PC-9 (cell line): ENCODE measurements at regions not wholly inside any gene's neighbourhood (a gene's known extent, or its start where the extent isn't known, plus 50 kb on each side); places are given as distances from the start of the nearest gene placed in this dataset.

Source experiments
- BruUV-seq: library from RNA; stranded (reverse); fragments of 400-500 nt; replicated peaks from 2 replicates; lab custom pipeline; 2021; lab: Mats Ljungman, UMichigan
- CTCF ChIA-PET: fragments of 300-600 bp; sonication (Branson Sonifier 250); formaldehyde crosslinking; loops from one replicate; lab custom pipeline; 2022; ENCODE audit warnings: antibody characterized with exemption; lab: Charles Lee
- POLR2A ChIA-PET: fragments of 300-600 bp; sonication (Branson Sonifier 250); formaldehyde crosslinking; loops from one replicate; lab custom pipeline; 2022; ENCODE audit warnings: antibody characterized with exemption; ENCODE audit not compliant: unreplicated experiment; lab: Charles Lee
- DNase-seq, 2 experiments: peaks; one replicate each; pipeline versions ENCODE4 v3.0.0 to v3.0.0-alpha.2; 2015 to 2022; ENCODE audit warnings: mixed read lengths in 1 of 2
- H2AFZ ChIP-seq: fragments of 200-600 bp; sonication (generic); 2 replicates; pipeline ENCODE4 v1.8.1; 2017; ENCODE audit warnings: antibody characterized with exemption
- H3F3A ChIP-seq: fragments of 200-600 bp; sonication (generic); 2 replicates; pipeline ENCODE4 v1.8.1; 2017; ENCODE audit warnings: antibody characterized with exemption, mild to moderate bottlenecking, low read depth; ENCODE audit not compliant: insufficient read depth
- H3K27ac ChIP-seq: fragments of 200-600 bp; sonication (generic); 2 replicates; pipeline ENCODE4 v1.6.1; 2016; ENCODE audit warnings: mixed run types
- H3K27me3 ChIP-seq: fragments of 200-600 bp; sonication (generic); 2 replicates; pipeline ENCODE4 v1.6.1; 2016; ENCODE audit warnings: low read depth, mixed run types; ENCODE audit not compliant: insufficient read depth
- H3K36me3 ChIP-seq: fragments of 200-600 bp; sonication (generic); 2 replicates; pipeline ENCODE4 v1.6.1; 2016; ENCODE audit warnings: low read depth, mixed run types
- H3K4me1 ChIP-seq: fragments of 200-600 bp; sonication (generic); replicated peaks from 2 replicates; pipeline ENCODE4 v1.6.1; 2016; ENCODE audit warnings: mixed run types; ENCODE audit not compliant: insufficient read depth
- H3K4me2 ChIP-seq: fragments of 200-600 bp; sonication (generic); 2 replicates; pipeline ENCODE4 v1.6.1; 2017; ENCODE audit warnings: mixed run types
- H3K4me3 ChIP-seq: fragments of 200-600 bp; sonication (generic); 2 replicates; pipeline ENCODE4 v1.6.1; 2016; ENCODE audit warnings: mixed run types
- H3K79me2 ChIP-seq: fragments of 200-600 bp; sonication (generic); 2 replicates; pipeline ENCODE4 v1.6.1; 2017; ENCODE audit warnings: low read depth, mixed run types
- H3K9me2 ChIP-seq: fragments of 200-600 bp; sonication (generic); 2 replicates; pipeline ENCODE4 v1.8.1; 2017; ENCODE audit warnings: mild to moderate bottlenecking; ENCODE audit not compliant: insufficient read depth
- H3K9me3 ChIP-seq: fragments of 200-600 bp; sonication (generic); 2 replicates; pipeline ENCODE4 v1.8.1; 2016; ENCODE audit warnings: low read depth; ENCODE audit not compliant: insufficient read depth
- H4K20me1 ChIP-seq: fragments of 200-600 bp; sonication (generic); 2 replicates; pipeline ENCODE4 v1.8.1; 2017; ENCODE audit not compliant: insufficient read depth
- EZH2 ChIP-seq: fragments of 200-600 bp; sonication (generic); IDR thresholded peaks from 2 replicates; pipeline ENCODE4 v1.8.0; 2017; ENCODE audit warnings: antibody characterized with exemption, low read depth
- intact Hi-C: fragments of 100-400 bp; cut with micrococcal nuclease; formaldehyde crosslinking; loops from one replicate; pipeline ENCODE4 v1.10.0; 2022; ENCODE audit not compliant: unreplicated experiment
- TF ChIP-seq, protein P1 (sequence below): fragments of 200-600 bp; sonication (generic); conservative IDR thresholded peaks from 2 replicates; pipeline ENCODE4 v1.6.1; 2017; ENCODE audit warnings: mixed run types, antibody characterized with exemption, mild to moderate bottlenecking, moderate library complexity

DNA sequence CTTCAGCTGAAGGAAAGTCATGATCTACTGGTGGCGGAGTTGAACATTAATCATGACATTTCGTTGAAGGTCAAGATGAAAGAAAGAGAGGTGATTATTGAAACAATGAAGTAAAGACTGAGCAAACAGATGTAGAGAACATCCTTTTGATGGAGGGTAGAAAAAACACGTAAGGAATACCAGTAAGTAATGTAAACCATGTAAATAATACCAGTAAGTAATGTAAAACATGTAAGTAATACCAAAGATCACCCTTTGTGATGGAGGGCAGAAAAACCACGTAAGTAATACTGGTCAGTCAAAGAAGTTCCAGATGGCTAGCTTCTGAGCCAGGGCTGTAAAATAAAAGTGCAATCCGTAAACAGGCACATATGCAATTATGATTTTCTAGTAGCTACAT is 1387.7 kb downstream of the SUCLG1 start:
- BruUV-seq, result no TSS peak
- Histone ChIP-seq H3K4me3 (no peak overlapping the region), H3K4me1 (no peaks in the 10 kb centered on the region), H3K36me3 (no peaks in the 10 kb centered on the region), H3F3A (no peaks in the 10 kb centered on the region), H3K9me2 (no peaks in the 10 kb centered on the region), H3K4me2 (no peak overlapping the region), H3K9me3 (no peaks in the 10 kb centered on the region), H2AFZ (no peak overlapping the region), H4K20me1 (no peaks in the 10 kb centered on the region), H3K27me3 (no peaks in the 10 kb centered on the region), H3K27ac (no peak overlapping the region), H3K79me2 (no peaks in the 10 kb centered on the region)
- intact Hi-C loops, result no loop called here
- CTCF ChIA-PET, result no interaction called here
- POLR2A ChIA-PET, result no interaction called here
- no peak for DNase-seq
- TF ChIP-seq, protein P1, sequence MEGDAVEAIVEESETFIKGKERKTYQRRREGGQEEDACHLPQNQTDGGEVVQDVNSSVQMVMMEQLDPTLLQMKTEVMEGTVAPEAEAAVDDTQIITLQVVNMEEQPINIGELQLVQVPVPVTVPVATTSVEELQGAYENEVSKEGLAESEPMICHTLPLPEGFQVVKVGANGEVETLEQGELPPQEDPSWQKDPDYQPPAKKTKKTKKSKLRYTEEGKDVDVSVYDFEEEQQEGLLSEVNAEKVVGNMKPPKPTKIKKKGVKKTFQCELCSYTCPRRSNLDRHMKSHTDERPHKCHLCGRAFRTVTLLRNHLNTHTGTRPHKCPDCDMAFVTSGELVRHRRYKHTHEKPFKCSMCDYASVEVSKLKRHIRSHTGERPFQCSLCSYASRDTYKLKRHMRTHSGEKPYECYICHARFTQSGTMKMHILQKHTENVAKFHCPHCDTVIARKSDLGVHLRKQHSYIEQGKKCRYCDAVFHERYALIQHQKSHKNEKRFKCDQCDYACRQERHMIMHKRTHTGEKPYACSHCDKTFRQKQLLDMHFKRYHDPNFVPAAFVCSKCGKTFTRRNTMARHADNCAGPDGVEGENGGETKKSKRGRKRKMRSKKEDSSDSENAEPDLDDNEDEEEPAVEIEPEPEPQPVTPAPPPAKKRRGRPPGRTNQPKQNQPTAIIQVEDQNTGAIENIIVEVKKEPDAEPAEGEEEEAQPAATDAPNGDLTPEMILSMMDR, result no peak

DNA sequence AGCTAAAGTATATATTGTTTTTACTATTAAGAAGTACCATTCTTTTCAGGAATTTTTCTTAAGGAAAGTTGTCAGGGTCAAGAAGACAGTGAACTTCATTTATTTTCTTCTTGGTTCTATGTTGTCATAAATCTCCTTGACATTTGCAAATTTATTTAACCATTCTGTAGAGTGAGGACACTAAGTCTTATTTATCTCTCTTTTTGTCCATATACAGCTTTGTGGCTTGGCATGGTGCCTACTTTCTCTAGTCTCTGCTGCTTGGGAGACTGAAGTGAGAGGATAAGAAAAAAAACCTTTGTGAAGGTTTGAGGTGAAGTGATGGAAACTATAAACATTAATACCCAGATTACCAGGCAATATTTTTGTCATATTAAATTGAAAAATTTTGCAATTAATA is 1389.4 kb downstream of the SUCLG1 start:
- intact Hi-C loops, result no loop called here

DNA sequence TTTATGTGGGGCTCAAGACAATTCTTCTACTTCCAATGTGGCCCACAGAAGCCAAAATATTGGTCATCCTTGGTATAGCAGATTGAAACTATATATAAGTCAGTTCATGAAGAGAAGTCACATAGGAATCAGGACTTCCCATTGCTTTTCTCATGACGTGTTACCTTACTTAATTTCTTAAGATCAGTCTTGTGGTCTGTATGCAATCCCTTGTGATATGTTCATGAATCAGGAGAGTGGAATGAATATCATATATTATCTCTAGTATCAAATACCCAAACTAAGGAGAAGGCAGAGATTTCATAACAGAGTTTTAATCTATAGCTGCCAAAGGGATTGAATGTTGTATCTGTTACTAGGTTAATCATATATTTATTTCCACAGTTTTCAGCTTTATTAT is 1390.4 kb downstream of the SUCLG1 start:
- Histone ChIP-seq H3F3A (no peaks in the 10 kb centered on the region), H3K4me1 (no peaks in the 10 kb centered on the region), H3K79me2 (no peaks in the 10 kb centered on the region), H3K4me3 (no peak overlapping the region), H4K20me1 (no peaks in the 10 kb centered on the region), H3K36me3 (no peaks in the 10 kb centered on the region), H2AFZ (no peak overlapping the region), H3K4me2 (no peak overlapping the region), H3K9me3 (no peaks in the 10 kb centered on the region), H3K27me3 (no peaks in the 10 kb centered on the region), H3K9me2 (no peaks in the 10 kb centered on the region), H3K27ac (no peak overlapping the region)
- no peak for DNase-seq
- no TSS peak for BruUV-seq
- TF ChIP-seq, protein P1, result no peak
- TF ChIP-seq EZH2, result no peak
- intact Hi-C loops, result no loop called here
- ChIA-PET POLR2A (no interaction called here), CTCF (no interaction called here)

More for the DNA sequence above, 1389.4 kb downstream of the SUCLG1 start:
- DNase-seq, result no peak
- ChIA-PET POLR2A (interaction anchor here (0.6 kb wide), 1 partner anchor 24 kb away, joined by 5 read pairs; no protein-coding TSS in a partner anchor), CTCF (no interaction called here)
- no peaks in the 10 kb centered on the region for H4K20me1 ChIP-seq
- TF ChIP-seq EZH2, result no peak
- TF ChIP-seq, protein P1, result no peak
- no peak overlapping the region for H2AFZ ChIP-seq
- H3K4me2 ChIP-seq, result no peak overlapping the region
- no peaks in the 10 kb centered on the region for H3F3A ChIP-seq
- H3K9me3 ChIP-seq, result no peaks in the 10 kb centered on the region
- no TSS peak for BruUV-seq
- no peak overlapping the region for H3K4me3 ChIP-seq
- no peaks in the 10 kb centered on the region for H3K4me1 ChIP-seq
- H3K36me3 ChIP-seq, result no peaks in the 10 kb centered on the region
- H3K27ac ChIP-seq, result no peak overlapping the region
- no peaks in the 10 kb centered on the region for H3K9me2 ChIP-seq
- H3K27me3 ChIP-seq, result no peaks in the 10 kb centered on the region
- H3K79me2 ChIP-seq, result no peaks in the 10 kb centered on the region
